Epithelial cell of prostate (primary cell): ENCODE measurements at regions not wholly inside any gene's neighbourhood (a gene's known extent, or its start where the extent isn't known, plus 50 kb on each side); places are given as distances from the start of the nearest gene placed in this dataset.

Experiments
- DNase-seq: peaks from one replicate; pipeline ENCODE4 v3.0.0-alpha.2; 2011; ENCODE audit warnings: low read depth, low spot score
- H3K27ac ChIP-seq: fragments of 450-650 bp; 2 replicates; pipeline ENCODE4 v1.5.1; 2017; ENCODE audit warnings: mild to moderate bottlenecking

DNA sequence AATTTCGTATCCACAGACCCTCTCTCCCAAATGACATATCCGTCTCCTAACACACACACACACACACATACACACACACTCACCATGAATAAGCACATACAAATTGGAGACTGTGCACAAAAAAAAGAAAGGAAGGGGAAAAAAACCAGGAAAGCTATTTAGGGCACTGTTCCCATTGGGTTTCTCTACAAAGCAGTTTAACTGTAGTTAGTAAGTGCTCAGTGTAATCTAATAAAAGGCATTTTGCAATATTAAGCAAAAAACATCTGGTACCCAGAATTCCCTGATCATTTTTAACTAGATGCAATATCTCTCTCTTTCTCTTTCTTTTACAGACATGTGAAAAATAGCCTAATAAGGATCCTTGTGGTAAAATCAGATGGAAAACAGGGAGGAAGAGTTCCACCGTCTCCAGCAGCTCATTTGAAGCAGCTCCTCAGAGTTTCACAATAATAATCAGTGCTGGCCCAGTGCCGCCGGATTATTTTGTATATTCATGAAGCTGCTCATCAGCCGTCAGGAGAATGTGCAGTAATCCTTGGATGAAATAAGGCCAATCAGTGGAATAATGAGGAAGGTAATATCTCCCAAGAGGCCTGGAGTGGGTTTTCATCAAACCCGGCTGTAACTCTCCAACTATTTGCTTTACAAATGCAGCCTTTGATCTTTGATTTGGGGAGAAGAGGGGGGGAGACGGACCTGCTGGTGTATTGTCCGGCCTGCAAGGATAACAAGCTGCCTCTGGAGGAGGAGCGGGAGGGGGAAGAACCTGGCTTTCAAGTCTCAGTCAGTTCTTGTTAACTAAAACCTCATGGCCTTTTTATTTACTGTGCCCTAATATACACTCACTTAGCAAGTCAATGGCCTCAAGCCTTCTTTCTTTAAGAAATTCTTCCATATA, 227.6 kb upstream of the SMIM21 start:
- H3K27ac ChIP-seq = no peak overlapping the region
- no peak for DNase-seq

DNA sequence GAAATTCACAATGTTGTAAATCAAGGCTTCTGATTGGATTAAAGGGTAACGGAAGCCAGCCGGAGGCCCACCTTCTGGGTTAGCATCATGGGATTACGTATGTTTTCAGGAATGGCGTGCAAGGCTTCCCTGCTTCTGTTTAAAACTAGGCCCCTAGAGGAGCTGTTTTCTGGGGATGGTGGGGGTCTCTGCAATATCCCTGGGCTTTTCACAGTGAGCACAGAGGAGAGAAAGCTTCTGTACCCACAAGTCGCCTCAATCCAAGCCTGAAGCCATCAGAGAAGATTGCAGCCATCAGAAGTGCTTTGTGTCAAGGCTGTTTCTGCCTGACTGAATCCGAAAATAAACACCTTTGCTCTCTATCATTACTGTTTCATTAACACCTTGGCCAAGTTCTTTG, 226.9 kb upstream of the SMIM21 start:
- no peak overlapping the region for H3K27ac ChIP-seq
- no peak for DNase-seq

GRCh38 chr18:75652528-75652927, 225.0 kb upstream of the SMIM21 start:
- DNase-seq = no peak
- no peak overlapping the region for H3K27ac ChIP-seq

GRCh38 chr18:75644871-75645270, 217.4 kb upstream of the SMIM21 start:
- no peak for DNase-seq
- H3K27ac ChIP-seq = no peak overlapping the region

DNA sequence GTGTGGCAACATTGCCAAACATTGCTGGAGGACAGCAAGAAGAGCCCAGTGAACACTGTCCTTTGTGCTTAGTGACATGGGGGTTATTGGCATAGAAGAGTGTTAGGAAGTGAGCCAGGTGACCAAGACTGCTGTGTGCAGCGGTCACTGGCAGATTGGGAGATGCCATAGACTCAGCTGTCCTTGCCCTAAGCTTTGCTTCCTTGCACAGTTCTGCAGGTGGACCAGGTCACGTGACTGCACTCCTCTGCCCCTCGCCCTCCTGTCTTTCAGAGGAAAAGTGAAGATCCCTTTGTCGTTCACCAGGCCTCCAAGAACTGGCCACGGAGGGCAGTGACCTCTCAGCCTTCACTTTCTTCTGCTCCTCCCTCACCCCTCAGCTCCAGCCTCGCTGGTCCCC, 215.6 kb upstream of the SMIM21 start:
- no peak for DNase-seq
- no peak overlapping the region for H3K27ac ChIP-seq

- no peak overlapping the region for H3K27ac ChIP-seq
- no peak for DNase-seq
These were observed 211.9 kb upstream of the SMIM21 start for GRCh38 chr18:75639472-75639831.

- no peak overlapping the region for H3K27ac ChIP-seq
- no peak for DNase-seq
These were observed 211.4 kb upstream of the SMIM21 start for GRCh38 chr18:75638776-75639471.

DNA sequence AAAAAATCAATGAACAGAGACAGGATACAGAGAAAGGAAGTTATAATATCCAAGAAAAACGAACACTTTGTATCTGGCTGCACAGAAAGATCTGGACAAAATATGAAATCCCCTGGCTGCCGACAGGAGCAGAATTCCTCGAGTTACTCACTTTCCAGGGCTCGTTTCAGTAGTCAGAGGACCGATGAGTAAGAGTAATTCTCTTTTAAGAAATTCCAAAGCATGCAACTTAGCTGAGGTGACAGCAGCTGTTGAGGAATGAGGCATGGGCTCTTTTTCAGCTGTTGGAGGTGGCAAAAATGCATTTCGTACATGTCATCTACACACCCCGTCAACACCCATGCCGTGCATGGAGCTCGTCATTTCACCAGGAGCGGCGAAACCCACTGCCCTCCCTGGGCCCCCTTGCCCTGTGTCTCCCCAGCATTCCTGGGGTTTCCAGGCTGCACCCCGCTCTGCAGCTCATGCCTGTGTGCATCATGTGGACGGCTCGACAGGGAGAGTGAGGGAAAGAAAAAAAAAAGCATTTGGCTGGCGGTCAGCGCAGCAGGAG, 210.8 kb upstream of the SMIM21 start:
- no peak overlapping the region for H3K27ac ChIP-seq
- DNase-seq = no peak

DNA sequence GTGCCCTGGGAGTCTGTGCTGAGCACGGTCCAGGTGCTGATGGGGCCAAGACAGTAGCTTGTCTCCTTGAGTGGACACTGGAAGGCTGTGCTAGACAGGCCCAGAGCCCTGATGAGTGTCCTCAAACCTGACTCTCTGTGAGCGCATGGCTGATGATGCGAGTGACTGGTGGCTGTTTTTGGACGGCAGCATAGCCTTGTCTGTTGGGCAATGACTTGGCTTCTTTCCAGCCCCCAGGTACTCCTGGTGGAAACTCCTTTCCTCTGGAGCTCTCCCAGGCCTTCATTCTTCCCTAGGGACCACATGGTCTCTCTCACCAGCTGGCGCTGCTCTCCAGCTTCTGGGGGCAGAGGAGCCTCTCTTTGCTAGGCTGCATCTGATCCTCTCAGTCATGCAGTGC, 207.6 kb upstream of the SMIM21 start:
- no peak overlapping the region for H3K27ac ChIP-seq
- DNase-seq = no peak

DNA sequence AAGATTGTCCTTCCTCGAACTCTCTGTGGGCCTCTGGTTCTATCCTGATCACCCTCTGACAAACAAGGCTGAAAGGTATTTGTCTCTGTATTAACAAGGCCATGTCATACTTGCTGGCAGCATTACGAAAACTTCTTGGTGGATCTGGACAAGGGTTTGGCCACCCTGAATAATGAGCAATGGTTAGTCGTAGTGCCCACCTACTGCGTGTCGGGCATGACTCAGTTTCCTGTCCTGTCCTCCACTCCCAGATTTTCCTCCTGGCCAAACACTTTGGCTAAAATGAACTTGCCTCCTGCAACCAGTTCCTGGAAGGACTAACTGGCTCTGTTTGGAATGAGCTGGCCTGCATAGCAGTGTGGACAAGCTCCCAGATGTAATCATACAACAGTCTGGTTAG, 198.5 kb upstream of the SMIM21 start:
- peak overlapping the region; percentile 81 for H3K27ac ChIP-seq
- DNase-seq = no peak

DNA sequence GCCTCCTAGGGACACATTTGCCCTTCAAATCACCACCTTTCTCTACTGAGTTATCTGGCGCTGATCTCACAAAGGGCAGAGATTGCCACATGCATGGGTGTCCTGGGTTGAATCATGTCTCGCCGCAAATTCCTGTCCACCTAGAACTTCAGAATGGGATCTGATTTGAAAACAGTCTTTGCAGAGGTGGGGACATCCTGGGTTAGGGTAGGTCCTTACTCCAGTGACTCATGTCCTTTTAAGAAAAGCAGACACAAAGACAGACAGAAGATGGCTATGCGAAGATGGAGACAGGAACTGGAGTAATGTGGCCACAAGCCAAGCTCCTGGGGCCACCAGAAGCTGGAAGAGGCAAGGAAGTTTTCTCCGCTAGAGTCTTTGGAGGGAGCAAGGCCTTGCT, 197.4 kb upstream of the SMIM21 start:
- H3K27ac ChIP-seq = peak overlapping the region; percentile 81

DNA sequence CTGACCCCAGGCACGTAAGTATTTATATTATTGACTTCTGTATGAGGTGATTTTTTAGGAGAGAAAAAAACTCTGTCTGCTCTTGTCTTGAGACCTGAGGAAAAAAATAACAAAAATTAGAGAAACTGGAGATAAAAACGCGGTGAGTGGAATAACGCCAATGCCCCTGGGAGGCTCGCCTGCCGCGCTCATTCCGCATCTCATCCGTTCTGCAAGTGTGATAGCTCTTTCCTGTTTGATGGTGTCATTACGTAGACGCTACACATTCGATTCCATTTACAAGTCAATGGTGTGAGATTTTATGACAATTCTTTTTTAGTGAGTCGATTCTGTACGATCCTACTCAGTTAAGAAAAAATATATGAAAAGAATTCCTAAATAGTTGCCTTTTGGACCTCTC, 194.3 kb upstream of the SMIM21 start:
- H3K27ac ChIP-seq = no peak overlapping the region
- DNase-seq = no peak

More for the DNA sequence above, 197.4 kb upstream of the SMIM21 start:
- DNase-seq = no peak

GRCh38 chr18:75618146-75618545, 190.6 kb upstream of the SMIM21 start:
- H3K27ac ChIP-seq = no peak overlapping the region
- DNase-seq = no peak

- DNase-seq = no peak
- no peak overlapping the region for H3K27ac ChIP-seq
These were observed 185.0 kb upstream of the SMIM21 start for GRCh38 chr18:75612456-75612855.

DNA sequence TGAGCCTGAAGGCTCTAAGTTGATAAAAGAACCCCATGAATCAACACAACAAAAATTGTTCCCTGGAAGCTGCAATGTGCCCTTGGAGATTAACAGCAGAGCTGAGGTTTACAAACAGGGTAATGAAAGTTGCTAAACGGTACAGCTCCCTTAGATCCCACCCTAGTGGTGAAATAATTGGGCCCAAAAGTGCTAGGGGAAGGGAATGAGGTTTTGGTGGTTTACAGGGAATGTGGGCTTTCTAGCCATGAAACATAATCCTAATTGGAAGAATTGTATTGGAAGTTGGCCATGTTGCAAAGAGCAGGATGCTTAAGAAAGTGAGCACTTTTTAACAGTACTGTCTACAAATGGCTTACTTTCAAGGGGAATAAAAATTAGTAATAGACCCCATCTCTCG, 180.2 kb upstream of the SMIM21 start:
- no peak overlapping the region for H3K27ac ChIP-seq
- no peak for DNase-seq

DNA sequence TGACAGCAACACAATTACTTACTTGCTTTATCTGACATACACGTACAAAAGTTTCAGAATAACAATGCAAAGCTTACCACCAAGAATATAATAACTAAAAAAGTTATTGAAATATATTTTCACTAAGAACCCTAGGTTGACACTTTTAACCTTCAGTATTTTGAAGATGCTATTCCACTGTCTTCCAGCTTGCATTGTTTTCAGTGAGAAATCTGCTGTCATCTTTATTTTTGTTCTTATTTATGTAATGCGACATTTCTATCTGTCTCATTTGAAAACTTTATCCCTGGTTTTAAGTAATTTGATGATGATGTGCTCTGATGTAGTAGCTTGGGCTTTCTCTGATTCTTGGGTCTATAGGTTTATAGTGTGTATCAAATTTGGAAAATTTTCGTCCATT, 165.0 kb upstream of the SMIM21 start:
- no peak overlapping the region for H3K27ac ChIP-seq
- no peak for DNase-seq

DNA sequence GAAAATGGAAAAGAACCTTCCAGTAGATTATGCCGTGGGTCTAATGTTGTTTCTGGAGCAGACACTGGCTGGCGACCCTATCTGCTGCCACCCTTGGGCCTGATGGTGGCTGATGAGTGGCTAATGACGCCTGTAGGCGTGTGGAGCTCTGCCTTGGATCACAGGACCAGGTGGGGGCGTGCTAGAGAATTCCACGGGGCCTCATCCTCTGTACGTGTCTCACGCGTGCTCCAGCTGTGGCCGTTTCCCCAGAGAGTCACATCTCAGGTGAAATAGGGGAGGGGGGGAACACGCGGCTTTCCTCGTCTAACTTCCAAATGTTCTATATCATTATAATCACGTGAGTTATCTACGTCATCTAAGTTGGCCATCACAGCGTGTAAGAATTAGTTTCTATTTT, 160.9 kb upstream of the SMIM21 start:
- H3K27ac ChIP-seq = no peak overlapping the region
- no peak for DNase-seq

DNA sequence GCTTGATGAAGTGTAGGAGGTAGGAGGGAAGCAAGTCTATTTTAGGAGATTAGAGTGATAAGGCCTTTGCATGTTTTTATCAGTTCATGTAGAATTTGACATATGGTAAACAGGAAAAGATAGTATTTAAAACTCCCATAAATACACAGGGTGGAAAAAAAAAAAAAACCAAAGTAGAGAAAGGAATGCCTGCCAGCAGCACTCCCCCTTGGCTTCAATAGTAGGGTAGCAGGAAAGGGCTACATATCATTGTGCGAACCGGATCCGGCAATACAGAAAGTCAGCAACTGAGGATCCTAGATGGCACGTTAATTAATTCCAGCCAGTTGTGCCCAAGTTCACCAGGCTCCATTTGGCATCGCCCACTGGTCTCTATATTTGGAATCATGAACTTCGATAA, 159.6 kb upstream of the SMIM21 start:
- no peak overlapping the region for H3K27ac ChIP-seq
- DNase-seq = no peak

- DNase-seq = no peak
- no peak overlapping the region for H3K27ac ChIP-seq
These were observed 158.8 kb upstream of the SMIM21 start for GRCh38 chr18:75586130-75586889.

DNA sequence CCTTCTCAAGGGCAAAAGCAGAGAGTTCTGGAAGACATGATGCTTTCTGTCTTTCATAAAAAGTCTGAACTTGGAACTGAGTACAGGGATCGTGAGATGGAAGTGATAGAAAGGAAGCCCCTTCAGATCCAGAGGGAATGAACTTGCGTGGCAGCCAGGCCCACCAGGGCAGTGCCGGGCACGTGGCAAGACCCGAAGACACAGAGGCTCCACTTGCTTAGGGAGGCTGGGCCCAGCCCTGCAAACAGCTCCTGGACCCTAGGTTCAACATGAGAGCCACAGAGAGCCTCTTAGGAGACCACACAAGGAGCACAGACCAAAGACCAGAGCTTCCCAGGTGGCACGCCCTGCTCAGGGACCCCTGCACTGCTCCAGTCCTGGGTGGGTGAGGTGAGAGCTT, 155.4 kb upstream of the SMIM21 start:
- H3K27ac ChIP-seq = no peak overlapping the region

DNA sequence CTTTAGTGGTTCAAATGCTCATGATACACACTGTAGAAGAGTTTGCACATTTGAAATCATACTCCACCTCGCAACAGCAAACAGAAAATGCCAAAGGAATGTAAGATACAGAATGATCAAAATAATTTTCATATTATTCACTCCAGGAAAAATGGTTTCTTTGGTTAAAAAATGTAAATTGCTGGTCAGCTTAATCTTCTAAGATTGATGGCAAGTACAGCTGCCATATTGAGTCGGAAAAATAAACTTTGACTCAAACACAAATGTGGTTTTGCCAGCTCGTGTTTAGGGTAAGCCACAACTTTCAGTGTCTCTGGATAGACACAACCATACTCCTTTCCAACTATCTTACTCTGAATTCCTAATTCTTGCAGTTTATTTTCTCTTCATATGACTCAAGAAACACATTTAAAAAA, 154.9 kb upstream of the SMIM21 start:
- no peak for DNase-seq
- H3K27ac ChIP-seq = no peak overlapping the region

More for the DNA sequence above, 155.4 kb upstream of the SMIM21 start:
- no peak for DNase-seq
